ENCODE measurements at regions not wholly inside any gene's neighbourhood (a gene's known extent, or its start where the extent isn't known, plus 50 kb on each side); places are given as distances from the start of the nearest gene placed in this dataset.
"Not testable (repeated sequence)": the region's sequence is repeated elsewhere in the genome, so short reads cannot be mapped to it uniquely, and the experiment has no call there.

DNA sequence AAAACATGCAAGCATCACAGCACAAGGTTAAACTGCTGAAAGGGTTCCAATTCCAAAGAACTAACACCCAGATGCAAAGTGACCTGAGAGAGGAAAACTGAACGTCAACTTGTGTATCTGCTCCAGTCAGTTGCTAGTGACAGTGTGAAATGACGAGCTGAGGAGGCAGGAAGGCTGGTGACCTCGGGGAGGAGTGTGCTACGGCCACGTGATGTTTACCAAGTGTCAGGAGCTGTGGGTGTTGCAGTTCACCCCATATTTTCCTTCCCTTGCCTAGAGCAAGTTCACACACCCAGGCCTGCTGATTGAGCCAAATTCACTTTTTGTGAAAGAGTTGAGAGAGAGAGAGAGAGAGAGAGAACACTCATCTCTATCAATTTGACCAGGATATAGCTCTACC, 231.6 kb upstream of the ANKH start:
- no peak overlapping the region for H3K4me2 ChIP-seq (ENCODE audit: control insufficient read depth, extremely low read depth, insufficient read depth, low read depth, low read length)
- TF ChIP-seq EZH2 (IDR thresholded peaks at IDR 0.05; ENCODE audit: low read length): no peak
- no peak for TF ChIP-seq CTCF (optimal IDR thresholded peaks at IDR 0.05 in 1 of 3, IDR thresholded peaks at IDR 0.05 in 1 of 3, conservative IDR thresholded peaks at IDR 0.05 in 1 of 3; ENCODE audit: extremely low read depth in 1 of 3, insufficient read depth in 2 of 3, low read length in 3 of 3)
- H3K36me3 ChIP-seq (ENCODE audit: control insufficient read depth in 2 of 2, extremely low read depth in 1 of 2, insufficient read depth in 2 of 2, low read length in 2 of 2): no peaks in the 10 kb centered on the region
- no peak overlapping the region for H3K27ac ChIP-seq (ENCODE audit: control insufficient read depth, insufficient read depth, low read length)
- dilution Hi-C loops (cut with MboI; ENCODE audit: extremely low pct_ligation_motif_present, low sequenced_read_pairs): no loop called here
- no peaks in the 10 kb centered on the region for H3K9me3 ChIP-seq (ENCODE audit: control insufficient read depth, low read depth, low read length)
- H3K4me3 ChIP-seq (ENCODE audit: control insufficient read depth in 2 of 3, extremely low read depth in 1 of 3, insufficient read depth in 2 of 3, low read depth in 1 of 3, low read length in 3 of 3): no peak overlapping the region
- no peak overlapping the region for H2AFZ ChIP-seq (ENCODE audit: control insufficient read depth, low read length)
- FAIRE-seq: no peak
- H3K4me1 ChIP-seq (ENCODE audit: control insufficient read depth, extremely low read depth, insufficient read depth, low read length): no peaks in the 10 kb centered on the region
- no peaks in the 10 kb centered on the region for H4K20me1 ChIP-seq (ENCODE audit: control insufficient read depth, extremely low read depth, insufficient read depth, low read length)
- no peaks in the 10 kb centered on the region for H3K79me2 ChIP-seq (ENCODE audit: control insufficient read depth, insufficient read depth, low read length)
- H3K27me3 ChIP-seq (ENCODE audit: control insufficient read depth, extremely low read depth, insufficient read depth, low read length): no peaks in the 10 kb centered on the region
- H3K9me1 ChIP-seq (ENCODE audit: control insufficient read depth, extremely low read depth, insufficient read depth, low read length): no peaks in the 10 kb centered on the region
- no peak for DNase-seq (ENCODE audit: low read depth, low spot score)
- H3K9ac ChIP-seq (ENCODE audit: control insufficient read depth, extremely low read depth, insufficient read depth, low read length): no peak overlapping the region

DNA sequence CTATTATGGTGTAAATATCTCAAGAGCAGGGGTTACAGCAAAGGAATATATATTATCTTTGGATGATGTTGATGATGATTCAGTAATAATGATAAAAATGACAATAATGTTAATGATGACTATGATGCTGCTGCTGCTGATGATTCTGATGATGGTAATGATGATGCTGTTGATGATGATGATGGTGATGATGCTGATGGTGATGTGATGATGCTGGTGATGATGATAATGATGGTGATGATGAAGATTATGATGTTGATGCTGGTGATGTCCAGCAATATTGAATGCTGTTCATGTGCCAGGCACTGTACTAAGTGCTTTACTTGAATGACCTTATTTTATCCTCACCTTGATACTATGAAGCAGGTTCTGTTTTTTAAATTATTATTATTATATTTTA, 226.0 kb upstream of the ANKH start:
- no peak overlapping the region for H3K27ac ChIP-seq (ENCODE audit: control insufficient read depth, insufficient read depth, low read length)
- no peaks in the 10 kb centered on the region for H3K9me1 ChIP-seq (ENCODE audit: control insufficient read depth, extremely low read depth, insufficient read depth, low read length)
- no peak overlapping the region for H3K4me2 ChIP-seq (ENCODE audit: control insufficient read depth, extremely low read depth, insufficient read depth, low read depth, low read length)
- no peaks in the 10 kb centered on the region for H4K20me1 ChIP-seq (ENCODE audit: control insufficient read depth, extremely low read depth, insufficient read depth, low read length)
- H3K27me3 ChIP-seq (ENCODE audit: control insufficient read depth, extremely low read depth, insufficient read depth, low read length): no peaks in the 10 kb centered on the region
- no peak for DNase-seq (ENCODE audit: low read depth, low spot score)
- H3K79me2 ChIP-seq (ENCODE audit: control insufficient read depth, insufficient read depth, low read length): no peaks in the 10 kb centered on the region
- no peaks in the 10 kb centered on the region for H3K36me3 ChIP-seq (ENCODE audit: control insufficient read depth in 2 of 2, extremely low read depth in 1 of 2, insufficient read depth in 2 of 2, low read length in 2 of 2)
- no peak overlapping the region for H3K4me3 ChIP-seq (ENCODE audit: control insufficient read depth in 2 of 3, extremely low read depth in 1 of 3, insufficient read depth in 2 of 3, low read depth in 1 of 3, low read length in 3 of 3)
- TF ChIP-seq CTCF (optimal IDR thresholded peaks at IDR 0.05 in 1 of 3, IDR thresholded peaks at IDR 0.05 in 1 of 3, conservative IDR thresholded peaks at IDR 0.05 in 1 of 3; ENCODE audit: extremely low read depth in 1 of 3, insufficient read depth in 2 of 3, low read length in 3 of 3) (no peak), EZH2 (IDR thresholded peaks at IDR 0.05; ENCODE audit: low read length) (no peak)
- no peak overlapping the region for H3K9ac ChIP-seq (ENCODE audit: control insufficient read depth, extremely low read depth, insufficient read depth, low read length)
- no peak overlapping the region for H2AFZ ChIP-seq (ENCODE audit: control insufficient read depth, low read length)
- no peaks in the 10 kb centered on the region for H3K4me1 ChIP-seq (ENCODE audit: control insufficient read depth, extremely low read depth, insufficient read depth, low read length)
- no peak for FAIRE-seq
- dilution Hi-C loops (cut with MboI; ENCODE audit: extremely low pct_ligation_motif_present, low sequenced_read_pairs): no loop called here
- no peaks in the 10 kb centered on the region for H3K9me3 ChIP-seq (ENCODE audit: control insufficient read depth, low read depth, low read length)

DNA sequence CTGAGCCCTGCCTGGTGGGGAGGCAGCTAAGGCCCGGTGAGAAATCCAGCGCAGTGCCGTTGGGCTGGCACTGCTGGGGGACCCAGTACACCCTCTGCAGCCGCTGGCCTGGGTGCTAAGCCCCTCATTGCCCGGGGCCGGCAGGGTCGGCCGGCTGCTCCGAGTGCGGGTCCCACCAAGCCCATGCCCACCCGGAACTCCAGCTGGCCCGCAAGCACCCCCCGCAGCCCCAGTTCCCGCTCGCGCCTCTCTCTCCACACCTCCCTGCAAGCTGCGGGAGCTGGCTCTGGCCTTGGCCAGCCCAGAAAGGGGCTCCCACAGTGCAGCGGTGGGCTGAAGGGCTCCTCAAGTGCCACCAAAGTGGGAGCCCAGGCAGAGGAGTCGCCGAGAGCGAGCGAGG, 225.1 kb upstream of the ANKH start:
- H4K20me1 ChIP-seq (ENCODE audit: control insufficient read depth, extremely low read depth, insufficient read depth, low read length); FAIRE-seq: not testable (repeated sequence)

More for the DNA sequence above, 225.1 kb upstream of the ANKH start:
- H3K9me3 ChIP-seq (ENCODE audit: control insufficient read depth, low read depth, low read length); H3K79me2 ChIP-seq (ENCODE audit: control insufficient read depth, insufficient read depth, low read length); DNase-seq (ENCODE audit: low read depth, low spot score); H3K4me3 ChIP-seq (ENCODE audit: control insufficient read depth in 2 of 3, extremely low read depth in 1 of 3, insufficient read depth in 2 of 3, low read depth in 1 of 3, low read length in 3 of 3); H3K9ac ChIP-seq (ENCODE audit: control insufficient read depth, extremely low read depth, insufficient read depth, low read length); H3K4me2 ChIP-seq (ENCODE audit: control insufficient read depth, extremely low read depth, insufficient read depth, low read depth, low read length); H3K9me1 ChIP-seq (ENCODE audit: control insufficient read depth, extremely low read depth, insufficient read depth, low read length); H3K36me3 ChIP-seq (ENCODE audit: control insufficient read depth in 2 of 2, extremely low read depth in 1 of 2, insufficient read depth in 2 of 2, low read length in 2 of 2); H3K4me1 ChIP-seq (ENCODE audit: control insufficient read depth, extremely low read depth, insufficient read depth, low read length); H2AFZ ChIP-seq (ENCODE audit: control insufficient read depth, low read length); dilution Hi-C loops (cut with MboI; ENCODE audit: extremely low pct_ligation_motif_present, low sequenced_read_pairs); H3K27me3 ChIP-seq (ENCODE audit: control insufficient read depth, extremely low read depth, insufficient read depth, low read length); H3K27ac ChIP-seq (ENCODE audit: control insufficient read depth, insufficient read depth, low read length): not testable (repeated sequence)
